ENCODE measurements at regions not wholly inside any gene's neighbourhood (a gene's known extent, or its start where the extent isn't known, plus 50 kb on each side); places are given as distances from the start of the nearest gene placed in this dataset.

DNA sequence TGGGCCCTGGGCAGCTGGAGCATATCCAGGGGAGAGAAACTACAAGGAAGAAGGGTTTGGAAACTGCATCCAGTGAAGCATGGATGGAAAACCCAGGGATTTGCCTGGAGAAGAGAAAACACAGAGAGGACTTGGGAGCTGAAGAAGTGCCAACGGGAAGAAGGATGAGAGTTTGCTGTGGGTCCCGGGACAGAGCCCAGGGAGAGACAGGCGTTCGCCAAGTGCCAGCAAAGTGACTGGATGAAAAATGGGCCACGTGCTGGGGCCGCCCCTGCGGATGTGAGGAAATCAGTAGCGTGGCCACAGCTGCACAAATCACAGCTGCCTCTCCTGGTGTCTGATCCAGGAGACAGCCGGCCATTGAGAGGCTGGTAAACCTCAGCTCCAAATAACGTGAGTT lies 70.4 kb downstream of the HES1 start:
- TF ChIP-seq, protein P1, sequence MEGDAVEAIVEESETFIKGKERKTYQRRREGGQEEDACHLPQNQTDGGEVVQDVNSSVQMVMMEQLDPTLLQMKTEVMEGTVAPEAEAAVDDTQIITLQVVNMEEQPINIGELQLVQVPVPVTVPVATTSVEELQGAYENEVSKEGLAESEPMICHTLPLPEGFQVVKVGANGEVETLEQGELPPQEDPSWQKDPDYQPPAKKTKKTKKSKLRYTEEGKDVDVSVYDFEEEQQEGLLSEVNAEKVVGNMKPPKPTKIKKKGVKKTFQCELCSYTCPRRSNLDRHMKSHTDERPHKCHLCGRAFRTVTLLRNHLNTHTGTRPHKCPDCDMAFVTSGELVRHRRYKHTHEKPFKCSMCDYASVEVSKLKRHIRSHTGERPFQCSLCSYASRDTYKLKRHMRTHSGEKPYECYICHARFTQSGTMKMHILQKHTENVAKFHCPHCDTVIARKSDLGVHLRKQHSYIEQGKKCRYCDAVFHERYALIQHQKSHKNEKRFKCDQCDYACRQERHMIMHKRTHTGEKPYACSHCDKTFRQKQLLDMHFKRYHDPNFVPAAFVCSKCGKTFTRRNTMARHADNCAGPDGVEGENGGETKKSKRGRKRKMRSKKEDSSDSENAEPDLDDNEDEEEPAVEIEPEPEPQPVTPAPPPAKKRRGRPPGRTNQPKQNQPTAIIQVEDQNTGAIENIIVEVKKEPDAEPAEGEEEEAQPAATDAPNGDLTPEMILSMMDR (IDR thresholded peaks at IDR 0.05 in 4 of 5, conservative IDR thresholded peaks at IDR 0.05 in 1 of 5) = no peak
- no peak for TF ChIP-seq POLR2A (IDR thresholded peaks at IDR 0.05)

All from gastrocnemius medialis (tissue), 4 donors.